GM12864 (cell line): ENCODE measurements at regions not wholly inside any gene's neighbourhood (a gene's known extent, or its start where the extent isn't known, plus 50 kb on each side); places are given as distances from the start of the nearest gene placed in this dataset.

Experiments
- DNase-seq: peaks from one replicate; pipeline ENCODE4 v3.0.0-alpha.2; 2011; ENCODE audit warnings: low read depth
- H3K4me3 ChIP-seq: 2 replicates; pipeline ENCODE4 v1.5.1; 2011; ENCODE audit warnings: mild to moderate bottlenecking, low read depth, low read length, control low read depth
- CTCF ChIP-seq: IDR thresholded peaks from 2 replicates; pipeline ENCODE4 v1.5.1; 2011; ENCODE audit warnings: low read depth, mild to moderate bottlenecking, moderate library complexity, low read length, control low read depth, inconsistent platforms; ENCODE audit errors: missing control alignments

DNA sequence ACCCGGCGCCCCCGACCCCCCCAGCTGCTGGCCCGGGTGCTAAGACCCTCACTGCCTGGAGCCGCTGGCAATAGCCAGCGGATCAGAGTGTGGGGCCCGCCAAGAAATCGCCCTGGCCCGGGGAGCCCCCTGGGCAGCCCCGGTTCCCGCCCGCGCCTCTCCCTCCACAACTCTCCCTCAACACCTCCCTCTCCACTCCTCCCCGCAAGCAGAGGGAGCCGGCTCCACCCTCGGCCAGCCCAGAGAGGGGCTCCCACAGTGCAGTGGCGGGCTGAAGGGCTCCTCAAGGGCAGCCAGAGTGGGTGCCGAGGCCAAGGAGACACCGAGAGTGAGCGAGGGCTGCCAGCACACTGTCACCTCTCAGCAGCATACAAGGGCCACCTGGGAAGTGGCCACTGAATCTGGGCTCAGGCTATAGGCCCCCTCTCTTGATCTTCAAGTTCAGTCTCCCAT, 385.5 kb downstream of the SEC14L1 start:
- DNase-seq = no peak
- H3K4me3 ChIP-seq = no peak overlapping the region
- no peak for TF ChIP-seq CTCF

- no peak for DNase-seq
- H3K4me3 ChIP-seq = no peak overlapping the region
- no peak for TF ChIP-seq CTCF
These were observed 386.1 kb downstream of the SEC14L1 start for GRCh38 chr17:77526728-77527350.

DNA sequence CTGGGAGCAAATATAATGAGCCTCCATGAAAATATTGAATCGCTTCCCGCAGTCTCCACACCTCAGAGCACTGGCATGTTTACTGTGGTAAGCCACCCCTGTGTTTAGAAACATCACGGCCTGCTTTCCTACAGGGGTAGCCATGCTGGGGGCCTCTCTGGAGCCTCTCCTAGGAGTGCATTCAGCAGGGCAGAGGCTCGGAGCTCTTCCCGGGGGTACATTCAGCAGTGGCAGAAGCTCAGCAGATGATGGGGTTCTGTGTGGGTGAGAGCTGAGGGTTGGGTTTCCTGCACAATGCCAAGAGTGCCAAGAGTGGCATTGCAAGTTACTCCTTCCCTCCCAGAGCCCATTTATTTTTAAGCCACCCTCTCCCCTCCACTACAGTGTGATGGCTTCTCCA, 386.6 kb downstream of the SEC14L1 start:
- no peak overlapping the region for H3K4me3 ChIP-seq
- DNase-seq = no peak
- TF ChIP-seq CTCF = no peak

DNA sequence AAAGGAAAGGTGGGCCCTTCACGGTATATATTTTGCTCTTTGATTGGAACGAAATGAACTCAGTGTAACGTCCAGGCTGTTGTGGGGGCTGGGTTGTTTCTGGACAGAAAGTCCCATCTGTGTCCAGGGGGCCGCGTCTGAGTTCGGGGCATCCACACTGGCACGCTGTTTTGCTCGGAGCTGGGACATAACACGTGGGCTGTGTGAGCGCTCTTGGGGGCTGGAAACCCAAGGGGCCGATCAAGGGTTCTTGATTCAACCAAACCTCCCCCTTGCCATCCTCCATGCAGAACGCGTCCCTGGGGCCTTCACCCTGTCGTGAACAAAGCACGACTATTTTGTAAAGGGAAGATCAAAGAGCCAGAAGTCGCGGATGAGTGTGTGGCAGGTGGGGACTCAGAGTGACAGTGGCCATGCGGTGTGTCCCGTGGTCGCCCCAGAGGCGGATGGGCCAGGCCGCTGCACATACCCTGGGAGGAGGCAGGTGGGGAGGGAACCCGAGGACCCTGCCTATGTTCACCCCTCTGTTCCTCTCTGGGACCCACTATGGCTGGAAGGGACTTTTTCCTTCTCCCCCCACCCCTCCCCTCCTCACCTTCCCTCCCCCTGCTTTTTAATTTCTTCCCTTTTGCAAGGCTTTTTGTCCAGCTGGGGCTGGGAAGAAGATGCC, 387.2 kb downstream of the SEC14L1 start:
- TF ChIP-seq CTCF = no peak
- DNase-seq = no peak
- H3K4me3 ChIP-seq = no peak overlapping the region

GRCh38 chr17:77528516-77529327, 388.0 kb downstream of the SEC14L1 start:
- no peak for DNase-seq
- no peak for TF ChIP-seq CTCF
- no peak overlapping the region for H3K4me3 ChIP-seq

DNA sequence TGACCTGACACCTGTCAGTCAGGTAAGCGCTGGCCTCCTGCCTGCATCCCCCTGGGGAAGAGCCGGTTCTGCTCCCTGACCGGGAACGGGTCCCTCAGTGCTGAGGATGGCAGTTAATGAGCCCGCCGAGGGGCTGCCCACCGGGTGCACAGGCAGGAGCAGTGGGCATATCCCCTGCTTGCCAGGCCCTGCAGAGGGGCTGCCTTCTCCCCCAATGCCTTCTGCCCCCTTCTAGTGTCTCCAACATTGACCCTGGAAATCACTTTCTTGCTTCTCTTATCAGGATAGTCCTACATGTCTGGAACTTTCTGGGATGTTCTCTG, 388.5 kb downstream of the SEC14L1 start:
- DNase-seq = no peak
- no peak for TF ChIP-seq CTCF
- no peak overlapping the region for H3K4me3 ChIP-seq
